ENCODE measurements at regions not wholly inside any gene's neighbourhood (a gene's known extent, or its start where the extent isn't known, plus 50 kb on each side); places are given as distances from the start of the nearest gene placed in this dataset.

DNA sequence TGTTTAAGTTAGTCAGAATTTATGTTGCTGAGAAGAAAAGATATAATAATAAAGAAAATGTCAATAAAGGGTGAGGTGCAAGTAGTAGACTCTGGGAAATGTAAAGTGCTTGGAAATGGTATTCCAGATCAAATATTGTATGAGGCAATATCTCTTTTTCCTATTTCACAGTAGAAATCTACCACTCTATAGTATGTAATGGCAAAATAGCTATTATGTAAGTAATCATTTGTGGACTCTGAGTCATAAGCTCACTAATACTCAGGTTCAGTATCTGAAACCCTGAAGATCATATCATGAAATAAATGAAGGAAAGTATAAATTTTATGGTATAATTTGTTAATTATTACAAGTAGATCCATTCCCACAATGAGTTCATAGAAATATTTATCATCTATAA lies 322.1 kb downstream of the PYDC2 start:
- TF ChIP-seq, protein P1, sequence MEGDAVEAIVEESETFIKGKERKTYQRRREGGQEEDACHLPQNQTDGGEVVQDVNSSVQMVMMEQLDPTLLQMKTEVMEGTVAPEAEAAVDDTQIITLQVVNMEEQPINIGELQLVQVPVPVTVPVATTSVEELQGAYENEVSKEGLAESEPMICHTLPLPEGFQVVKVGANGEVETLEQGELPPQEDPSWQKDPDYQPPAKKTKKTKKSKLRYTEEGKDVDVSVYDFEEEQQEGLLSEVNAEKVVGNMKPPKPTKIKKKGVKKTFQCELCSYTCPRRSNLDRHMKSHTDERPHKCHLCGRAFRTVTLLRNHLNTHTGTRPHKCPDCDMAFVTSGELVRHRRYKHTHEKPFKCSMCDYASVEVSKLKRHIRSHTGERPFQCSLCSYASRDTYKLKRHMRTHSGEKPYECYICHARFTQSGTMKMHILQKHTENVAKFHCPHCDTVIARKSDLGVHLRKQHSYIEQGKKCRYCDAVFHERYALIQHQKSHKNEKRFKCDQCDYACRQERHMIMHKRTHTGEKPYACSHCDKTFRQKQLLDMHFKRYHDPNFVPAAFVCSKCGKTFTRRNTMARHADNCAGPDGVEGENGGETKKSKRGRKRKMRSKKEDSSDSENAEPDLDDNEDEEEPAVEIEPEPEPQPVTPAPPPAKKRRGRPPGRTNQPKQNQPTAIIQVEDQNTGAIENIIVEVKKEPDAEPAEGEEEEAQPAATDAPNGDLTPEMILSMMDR (IDR thresholded peaks at IDR 0.05), result no peak
- Histone ChIP-seq H3K36me3 (no peaks in the 10 kb centered on the region), H3K9me3 (peaks cover 0 to 8% of the 10 kb centered on the region in 2 donors), H3K4me3 (no peak overlapping the region), H3K27ac (no peak overlapping the region), H3K4me1 (no peaks in the 10 kb centered on the region), H3K27me3 (no peaks in the 10 kb centered on the region)
- DNase-seq (no peak), ATAC-seq (no peak)
- intact Hi-C loops (cut with DNase I), result no loop called here

DNA sequence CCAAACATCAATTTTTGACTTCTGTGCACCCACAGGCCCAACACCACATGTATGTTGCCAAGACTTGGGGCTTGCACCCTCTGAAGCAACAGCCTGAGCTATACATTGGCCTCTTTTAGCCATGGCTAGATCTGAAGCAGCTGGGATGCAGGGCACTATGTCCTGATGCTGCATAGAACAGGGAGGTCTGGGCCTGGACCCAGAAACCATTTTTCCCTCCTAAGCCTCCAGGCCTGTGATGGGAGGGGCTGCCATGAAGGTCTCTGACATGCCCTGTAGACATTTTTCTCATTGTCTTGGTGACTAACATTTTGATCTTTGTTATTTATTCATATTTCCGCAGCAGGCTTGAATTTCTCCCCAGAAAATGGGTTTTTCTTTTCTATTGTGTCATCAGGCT lies 330.0 kb downstream of the PYDC2 start:
- no peak overlapping the region for H3K4me3 ChIP-seq
- TF ChIP-seq, protein P1 (IDR thresholded peaks at IDR 0.05), result no peak
- DNase-seq (no peak), ATAC-seq (no peak)
- intact Hi-C loops (cut with DNase I), result no loop called here
- no peak overlapping the region for H3K27ac ChIP-seq
- H3K36me3 ChIP-seq, result no peaks in the 10 kb centered on the region
- H3K4me1 ChIP-seq, result no peaks in the 10 kb centered on the region
- H3K27me3 ChIP-seq, result no peaks in the 10 kb centered on the region
- H3K9me3 ChIP-seq, result peaks cover 0 to 19% of the 10 kb centered on the region in 2 donors

DNA sequence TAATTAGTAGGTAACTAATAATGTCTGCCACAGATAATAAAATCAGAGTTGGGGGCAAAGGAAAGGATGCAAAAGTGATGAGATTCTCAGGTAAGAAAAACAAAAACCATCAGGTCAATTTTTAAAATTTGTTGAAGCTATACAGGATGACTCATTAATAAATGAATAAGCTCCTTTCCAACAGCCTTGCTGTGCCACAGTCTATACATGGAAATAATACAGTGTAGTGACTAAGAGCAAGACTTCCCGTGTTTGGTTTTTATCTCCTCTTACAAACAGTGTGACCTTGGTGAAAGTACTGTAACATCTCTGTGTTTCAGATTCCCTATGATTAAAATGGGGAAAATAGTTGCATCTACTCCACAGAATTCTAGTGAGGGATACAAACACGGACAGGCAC lies 331.6 kb downstream of the PYDC2 start:
- intact Hi-C loops (cut with DNase I), result no loop called here
- Histone ChIP-seq H3K4me3 (no peak overlapping the region), H3K27me3 (no peaks in the 10 kb centered on the region), H3K36me3 (no peaks in the 10 kb centered on the region), H3K4me1 (no peaks in the 10 kb centered on the region), H3K27ac (no peak overlapping the region), H3K9me3 (peaks cover 0 to 18% of the 10 kb centered on the region in 2 donors)
- ATAC-seq (no peak), DNase-seq (no peak)
- TF ChIP-seq, protein P1 (IDR thresholded peaks at IDR 0.05), result no peak

DNA sequence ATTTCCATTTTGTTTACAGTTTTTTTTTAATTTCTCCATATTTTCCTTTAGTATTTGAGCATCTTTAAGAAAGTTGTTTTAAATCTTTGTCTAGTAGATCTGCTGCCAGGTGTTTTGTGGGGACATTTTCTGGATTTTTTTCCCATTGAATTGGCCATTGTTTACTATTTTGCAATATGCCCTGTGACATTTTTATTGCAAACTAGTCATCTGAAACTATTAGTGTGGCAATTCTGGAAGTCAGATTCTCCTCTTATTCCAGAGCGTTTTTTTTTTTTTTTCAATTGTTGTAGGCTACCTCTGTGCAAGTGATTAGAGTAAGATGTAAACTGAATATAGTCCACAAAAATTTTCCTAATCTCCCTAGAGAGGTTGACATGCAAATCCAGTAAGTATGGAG lies 334.2 kb downstream of the PYDC2 start:
- H3K9me3 ChIP-seq, result peaks cover 0 to 25% of the 10 kb centered on the region in 2 donors
- H3K36me3 ChIP-seq, result no peaks in the 10 kb centered on the region
- H3K4me3 ChIP-seq, result no peak overlapping the region
- no peak overlapping the region for H3K27ac ChIP-seq
- H3K4me1 ChIP-seq, result no peaks in the 10 kb centered on the region
- intact Hi-C loops (cut with DNase I), result no loop called here
- TF ChIP-seq, protein P1 (IDR thresholded peaks at IDR 0.05), result no peak
- no peak for ATAC-seq
- DNase-seq, result no peak
- H3K27me3 ChIP-seq, result no peaks in the 10 kb centered on the region

DNA sequence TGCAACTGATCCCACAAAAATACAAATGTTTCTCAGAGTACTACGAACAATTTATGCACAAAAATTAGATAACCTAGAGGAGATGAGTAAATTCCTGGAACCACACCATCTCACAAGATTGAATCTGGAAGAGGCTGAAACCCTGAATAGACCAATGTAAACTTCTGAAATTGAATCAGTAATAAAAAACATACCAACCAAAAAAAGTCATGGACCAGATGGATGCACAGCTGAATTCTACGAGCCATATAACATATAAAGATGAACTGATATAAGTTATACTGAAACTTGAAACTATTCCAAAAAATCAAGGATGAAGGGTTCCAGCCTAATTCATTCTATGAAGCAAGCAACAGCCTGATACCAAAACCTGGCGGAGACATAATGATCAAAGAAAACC lies 336.3 kb downstream of the PYDC2 start:
- Histone ChIP-seq H3K36me3 (no peaks in the 10 kb centered on the region), H3K9me3 (peaks cover 0 to 26% of the 10 kb centered on the region in 2 donors), H3K27ac (no peak overlapping the region), H3K27me3 (no peaks in the 10 kb centered on the region), H3K4me1 (no peaks in the 10 kb centered on the region), H3K4me3 (no peak overlapping the region)
- no peak for DNase-seq
- intact Hi-C loops (cut with DNase I), result no loop called here
- TF ChIP-seq, protein P1 (IDR thresholded peaks at IDR 0.05), result no peak
- ATAC-seq, result no peak

Measured in left lung (tissue), 4 donors.